Heart left ventricle (tissue), 16 donors: ENCODE measurements at regions not wholly inside any gene's neighbourhood (a gene's known extent, or its start where the extent isn't known, plus 50 kb on each side); places are given as distances from the start of the nearest gene placed in this dataset.

Experiments used
- ATAC-seq, 4 donors: fragments of 200-7000 bp; cut with Tn5 transposase; one replicate each; pipeline ENCODE4 v1.9.1; 2020 to 2022; ENCODE audit warnings: moderate library complexity in 4 of 4, mild to moderate bottlenecking in 3 of 4, moderate number of reproducible peaks in 1 of 4
- DNase-seq, 5 donors: peaks; one replicate each; pipeline ENCODE4 v3.0.0-alpha.2; 2020
- H3K27ac ChIP-seq, 12 donors: fragments of 200-600 bp; sonication (generic) in 4 of 12; one replicate each; pipeline versions ENCODE4 v1.5.0 to v1.8.0; 2016 to 2022; ENCODE audit warnings: mild to moderate bottlenecking in 2 of 12
- H3K27me3 ChIP-seq, 9 donors: fragments of 200-600 bp; sonication (generic) in 2 of 9; one replicate each; pipeline versions ENCODE4 v1.5.1 to v1.8.0; 2016 to 2022; ENCODE audit warnings: mild to moderate bottlenecking in 3 of 9
- H3K36me3 ChIP-seq, 9 donors: fragments of 200-600 bp; sonication (generic) in 2 of 9; one replicate each; pipeline versions ENCODE4 v1.5.0 to v1.8.0; 2018 to 2022; ENCODE audit warnings: mild to moderate bottlenecking in 2 of 9
- H3K4me1 ChIP-seq, 12 donors: fragments of 200-600 bp; sonication (generic) in 4 of 12; one replicate each; pipeline versions ENCODE4 v1.5.0 to v1.8.0; 2016 to 2022; ENCODE audit warnings: mild to moderate bottlenecking in 3 of 12
- H3K4me3 ChIP-seq, 12 donors: fragments of 200-600 bp; sonication (generic) in 4 of 12; one replicate each; pipeline versions ENCODE4 v1.5.0 to v1.8.0; 2017 to 2022; ENCODE audit warnings: mild to moderate bottlenecking in 9 of 12, moderate library complexity in 4 of 12
- H3K9me3 ChIP-seq, 12 donors: fragments of 200-600 bp; sonication (generic) in 4 of 12; one replicate each; pipeline versions ENCODE4 v1.5.0 to v1.8.0; 2016 to 2022; ENCODE audit warnings: mild to moderate bottlenecking in 1 of 12
- POLR2A ChIP-seq, 2 donors: fragments of 450-650 bp; IDR thresholded peaks; one replicate each; pipeline ENCODE4 v1.6.1; 2017; ENCODE audit warnings: antibody characterized with exemption in 2 of 2, mild to moderate bottlenecking in 2 of 2, moderate library complexity in 2 of 2
- WGBS, 4 donors: extraction: QIAGEN DNeasy Blood & Tissue Kit in 2 of 4; methylation state at CpG; one replicate each; pipeline versions ENCODE4 v1.1.5 to v1.1.7; 2013 to 2018; 5-methylcytosine and 5-hydroxymethylcytosine counted together
- intact Hi-C, 10 donors: fragments of 100-400 bp; cut with DNase I; formaldehyde crosslinking; loops; one replicate each; pipeline versions ENCODE4 v1.11.1 to v1.14.2; 2022
- TF ChIP-seq, protein P1 (sequence below), 12 donors: fragments of 200-600 bp; sonication (generic) in 4 of 12; IDR thresholded peaks; one replicate each; pipeline versions ENCODE4 v1.5.0 to v1.8.0; 2018 to 2022; ENCODE audit warnings: antibody characterized with exemption in 12 of 12, mild to moderate bottlenecking in 5 of 12
- donor health status: ischemic (EF 13 %, LVEDD 7.1; RV severe dilation, severe dysfunction).
- donor health status: healthy with polysubstance abuse.
- donor health status: DM: no; HTN: yes; CAD: no.
- donor health status: DM: no; HTN: no; CAD: no.
- donor health status: ischemic (EF 25% LVEDD 6.9; RV normal size, moderate dysfunction).
- donor health status: ischemic (EF 25% LVEDD 5.7; RV mildly dilated, moderate dysfunction).
- donor health status: healthy.
- donor health status: DM: yes; HTN: yes; CAD: no.
- donor health status: ischemic (EF 35%, LVEDD 5.7; RV mildly dilated, moderate dysfunction).
- donor health status: nonischemic (EF 11% LVEDD 7.7; RV severe dilation, severe dysfunction).
- donor health status: DM: yes; HTN: yes; CAD: no.
- donor health status: PGD.
- donor health status: ischemic (EF 29% LVEDD 5.4; RV normal size, mild dysfunction).
- donor health status: nonischemic (EF 23%, LVEDD 6.1; RV moderate dilation, normal function).

DNA sequence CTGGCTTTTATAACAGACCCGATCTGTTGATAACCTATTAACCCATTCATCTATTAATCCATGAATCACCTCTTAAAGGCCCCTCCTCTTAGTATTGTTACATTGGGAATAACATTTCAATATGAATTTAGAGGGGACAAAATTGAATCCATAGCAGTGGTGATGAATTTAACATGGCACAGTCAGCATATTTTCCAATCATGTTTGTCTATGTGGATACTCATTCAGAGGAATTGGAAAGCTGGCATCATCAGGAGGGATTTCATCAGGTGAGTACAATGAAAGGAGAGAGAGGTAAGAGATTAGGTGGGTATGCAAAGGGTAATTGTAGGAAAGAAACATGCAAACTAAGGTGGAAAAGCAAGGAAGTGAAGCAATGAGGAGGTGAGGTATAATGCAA is 59.6 kb upstream of the FOXN2 start:
- DNase-seq (no peak), ATAC-seq (no peak)
- intact Hi-C loops, result loop anchor here in 3 of 10 donors (5.0 to 10.0 kb wide), 3 partner anchors 37 to 160 kb away; no protein-coding TSS in a partner anchor
- no peak for TF ChIP-seq POLR2A (IDR thresholded peaks at IDR 0.05)
- TF ChIP-seq, protein P1, sequence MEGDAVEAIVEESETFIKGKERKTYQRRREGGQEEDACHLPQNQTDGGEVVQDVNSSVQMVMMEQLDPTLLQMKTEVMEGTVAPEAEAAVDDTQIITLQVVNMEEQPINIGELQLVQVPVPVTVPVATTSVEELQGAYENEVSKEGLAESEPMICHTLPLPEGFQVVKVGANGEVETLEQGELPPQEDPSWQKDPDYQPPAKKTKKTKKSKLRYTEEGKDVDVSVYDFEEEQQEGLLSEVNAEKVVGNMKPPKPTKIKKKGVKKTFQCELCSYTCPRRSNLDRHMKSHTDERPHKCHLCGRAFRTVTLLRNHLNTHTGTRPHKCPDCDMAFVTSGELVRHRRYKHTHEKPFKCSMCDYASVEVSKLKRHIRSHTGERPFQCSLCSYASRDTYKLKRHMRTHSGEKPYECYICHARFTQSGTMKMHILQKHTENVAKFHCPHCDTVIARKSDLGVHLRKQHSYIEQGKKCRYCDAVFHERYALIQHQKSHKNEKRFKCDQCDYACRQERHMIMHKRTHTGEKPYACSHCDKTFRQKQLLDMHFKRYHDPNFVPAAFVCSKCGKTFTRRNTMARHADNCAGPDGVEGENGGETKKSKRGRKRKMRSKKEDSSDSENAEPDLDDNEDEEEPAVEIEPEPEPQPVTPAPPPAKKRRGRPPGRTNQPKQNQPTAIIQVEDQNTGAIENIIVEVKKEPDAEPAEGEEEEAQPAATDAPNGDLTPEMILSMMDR (IDR thresholded peaks at IDR 0.05), result no peak
- no peak overlapping the region for H3K4me3 ChIP-seq
- H3K36me3 ChIP-seq, result no peaks in the 10 kb centered on the region
- no peaks in the 10 kb centered on the region for H3K9me3 ChIP-seq
- WGBS, 4 donors, result 68 to 87% (median 70%) methylated on average over 1 of the region's 1 CpG
- H3K27ac ChIP-seq, result no peak overlapping the region
- H3K27me3 ChIP-seq, result no peaks in the 10 kb centered on the region
- peaks cover 3 to 45% (median 7%) of the 10 kb centered on the region in 12 donors for H3K4me1 ChIP-seq

GRCh38 chr2:48257456-48257855 is 57.0 kb upstream of the FOXN2 start:
- ATAC-seq (no peak), DNase-seq (no peak)
- Histone ChIP-seq H3K9me3 (no peaks in the 10 kb centered on the region), H3K4me3 (no peak overlapping the region), H3K36me3 (no peaks in the 10 kb centered on the region), H3K27ac (no peak overlapping the region), H3K27me3 (no peaks in the 10 kb centered on the region), H3K4me1 (peaks cover 0 to 19% (median 0%) of the 10 kb centered on the region in 12 donors)
- TF ChIP-seq, protein P1 (IDR thresholded peaks at IDR 0.05), result no peak
- no peak for TF ChIP-seq POLR2A (IDR thresholded peaks at IDR 0.05)
- intact Hi-C loops, result loop anchor here in 2 of 10 donors (10.0 kb wide), 2 partner anchors 47 to 157 kb away; no protein-coding TSS in a partner anchor
- 87 to 95% (median 92%) methylated on average over 2 of the region's 2 CpGs for WGBS, 4 donors

- WGBS, 4 donors, result 86 to 92% (median 91%) methylated on average over 4 of the region's 4 CpGs
- DNase-seq, result no peak
- Histone ChIP-seq H3K27ac (no peak overlapping the region), H3K27me3 (no peaks in the 10 kb centered on the region), H3K9me3 (no peaks in the 10 kb centered on the region), H3K4me3 (no peak overlapping the region), H3K4me1 (peaks cover 0 to 10% (median 0%) of the 10 kb centered on the region in 12 donors), H3K36me3 (no peaks in the 10 kb centered on the region)
- intact Hi-C loops, result loop anchor here in 2 of 10 donors (10.0 kb wide), 2 partner anchors 46 to 156 kb away; no protein-coding TSS in a partner anchor
- TF ChIP-seq, protein P1 (IDR thresholded peaks at IDR 0.05), result no peak
- TF ChIP-seq POLR2A (IDR thresholded peaks at IDR 0.05), result no peak
- no peak for ATAC-seq
These were observed 55.9 kb upstream of the FOXN2 start for GRCh38 chr2:48258481-48259149.

DNA sequence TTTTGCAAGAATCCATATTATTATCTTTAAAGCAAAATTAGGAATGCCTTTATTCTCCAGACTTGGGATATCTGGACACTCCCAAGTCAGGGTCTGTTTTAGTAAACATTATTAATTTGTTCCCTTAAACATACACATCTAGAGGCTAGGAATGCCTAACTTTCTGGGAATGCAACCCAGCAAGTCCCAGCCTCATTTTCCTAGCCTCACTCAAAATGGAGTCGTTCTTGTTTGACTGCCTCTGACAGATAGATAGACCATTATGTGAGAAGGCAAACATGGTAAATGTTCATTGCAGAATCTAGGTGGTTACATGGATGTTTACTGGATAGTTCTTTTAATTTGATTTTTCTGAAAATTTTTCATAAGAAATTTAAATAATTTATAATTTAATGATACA is 54.7 kb upstream of the FOXN2 start:
- no peaks in the 10 kb centered on the region for H3K36me3 ChIP-seq
- no peaks in the 10 kb centered on the region for H3K9me3 ChIP-seq
- 82 to 97% (median 93%) methylated on average over 1 of the region's 1 CpG for WGBS, 4 donors
- DNase-seq (no peak), ATAC-seq (no peak)
- H3K4me3 ChIP-seq, result no peak overlapping the region
- intact Hi-C loops, result loop anchor here in 2 of 10 donors (10.0 kb wide), 2 partner anchors 45 to 155 kb away; no protein-coding TSS in a partner anchor
- peaks cover 0 to 5% (median 0%) of the 10 kb centered on the region in 12 donors for H3K4me1 ChIP-seq
- no peak for TF ChIP-seq POLR2A (IDR thresholded peaks at IDR 0.05)
- TF ChIP-seq, protein P1 (IDR thresholded peaks at IDR 0.05), result no peak
- no peaks in the 10 kb centered on the region for H3K27me3 ChIP-seq
- H3K27ac ChIP-seq, result no peak overlapping the region
